Neuronal stem cell (in vitro differentiated cells): ENCODE measurements at regions not wholly inside any gene's neighbourhood (a gene's known extent, or its start where the extent isn't known, plus 50 kb on each side); places are given as distances from the start of the nearest gene placed in this dataset.
A peak's percentile ranks its signal among the peaks of the same experiment; 100 is the strongest.

Experiments used
- DNase-seq: peaks from one replicate; pipeline ENCODE4 v3.0.0-alpha.2; 2013; ENCODE audit warnings: low spot score
- H2AFZ ChIP-seq: one replicate; pipeline ENCODE4 v1.6.1; 2013; ENCODE audit warnings: mild to moderate bottlenecking, low read length, inconsistent platforms
- H2AK5ac ChIP-seq: 2 replicates; pipeline ENCODE4 v1.6.1; 2013; ENCODE audit warnings: low read depth, mild to moderate bottlenecking, inconsistent platforms, low read length, moderate library complexity, mixed read lengths
- H2BK120ac ChIP-seq: 2 replicates; pipeline ENCODE4 v1.6.1; 2013; ENCODE audit warnings: low read depth, mild to moderate bottlenecking, inconsistent platforms, low read length, moderate library complexity, mixed read lengths
- H2BK12ac ChIP-seq: one replicate; pipeline ENCODE4 v1.6.1; 2013; ENCODE audit warnings: low read length, inconsistent platforms
- H2BK15ac ChIP-seq: 2 replicates; pipeline ENCODE4 v1.6.1; 2013; ENCODE audit warnings: mild to moderate bottlenecking, low read length, inconsistent platforms, mixed read lengths
- H2BK5ac ChIP-seq: one replicate; pipeline ENCODE4 v1.6.1; 2013; ENCODE audit warnings: inconsistent platforms, mild to moderate bottlenecking, low read length, moderate library complexity
- H3K14ac ChIP-seq: one replicate; pipeline ENCODE4 v1.6.1; 2013; ENCODE audit warnings: low read length, inconsistent platforms
- H3K18ac ChIP-seq: 2 replicates; pipeline ENCODE4 v1.6.1; 2013; ENCODE audit warnings: low read length, inconsistent platforms
- H3K23ac ChIP-seq: 2 replicates; pipeline ENCODE4 v1.6.1; 2013; ENCODE audit warnings: low read depth, mild to moderate bottlenecking, mixed read lengths, low read length, inconsistent platforms; ENCODE audit not compliant: poor library complexity
- H3K27ac ChIP-seq: replicated peaks from 3 replicates; pipeline ENCODE4 v1.5.1; 2013; ENCODE audit warnings: low read length, inconsistent platforms
- H3K27me3 ChIP-seq, 3 experiments: 2 replicates each; pipeline ENCODE4 v1.6.1; 2013; ENCODE audit warnings: low read length in 3 of 3, mild to moderate bottlenecking in 2 of 3, inconsistent platforms in 1 of 3, low read depth in 1 of 3, mixed read lengths in 1 of 3, moderate library complexity in 1 of 3; ENCODE audit not compliant: control insufficient read depth in 3 of 3, insufficient read depth in 3 of 3
- H3K36me3 ChIP-seq, 2 donors: replicated peaks in 1 of 2; 2 replicates each; pipeline ENCODE4 v1.6.1; 2013; ENCODE audit warnings: low read length in 2 of 2; ENCODE audit not compliant: control insufficient read depth in 2 of 2, insufficient read depth in 2 of 2
- H3K4ac ChIP-seq: 2 replicates; pipeline ENCODE4 v1.6.1; 2013; ENCODE audit warnings: inconsistent platforms, mild to moderate bottlenecking, low read length, moderate library complexity
- H3K4me1 ChIP-seq, 2 donors: 1 replicate in 1 of 2; 2 replicates in 1 of 2; pipeline ENCODE4 v1.6.1; 2013; ENCODE audit warnings: low read length in 2 of 2, low read depth in 1 of 2; ENCODE audit not compliant: control insufficient read depth in 2 of 2, insufficient read depth in 1 of 2
- H3K4me2 ChIP-seq: one replicate; pipeline ENCODE4 v1.6.1; 2013; ENCODE audit warnings: mild to moderate bottlenecking, low read length, inconsistent platforms; ENCODE audit not compliant: insufficient read depth, poor library complexity, severe bottlenecking
- H3K4me3 ChIP-seq, 2 donors: 2 replicates each; pipeline ENCODE4 v1.5.1; 2013; ENCODE audit warnings: low read length in 2 of 2, mild to moderate bottlenecking in 2 of 2, inconsistent platforms in 1 of 2, moderate library complexity in 1 of 2
- H3K79me1 ChIP-seq: one replicate; pipeline ENCODE4 v1.6.1; 2013; ENCODE audit warnings: low read depth, mild to moderate bottlenecking, inconsistent platforms, low read length, moderate library complexity
- H3K9ac ChIP-seq: one replicate; pipeline ENCODE4 v1.6.1; 2013; ENCODE audit warnings: mild to moderate bottlenecking, low read depth, low read length, inconsistent platforms; ENCODE audit not compliant: poor library complexity
- H3K9me3 ChIP-seq, 2 donors: replicated peaks in 1 of 2; 2 replicates each; pipeline versions ENCODE3 to v1.6.1; 2013; ENCODE audit warnings: low read length in 2 of 2, mild to moderate bottlenecking in 2 of 2, inconsistent platforms in 1 of 2, low read depth in 1 of 2, mixed read lengths in 1 of 2, moderate library complexity in 1 of 2; ENCODE audit not compliant: control insufficient read depth in 2 of 2, insufficient read depth in 1 of 2
- H4K8ac ChIP-seq: one replicate; pipeline ENCODE4 v1.6.1; 2013; ENCODE audit warnings: low read depth, mild to moderate bottlenecking, inconsistent platforms, low read length, moderate library complexity
- H4K91ac ChIP-seq: one replicate; pipeline ENCODE4 v1.6.1; 2013; ENCODE audit warnings: low read length, low read depth, mild to moderate bottlenecking, inconsistent platforms; ENCODE audit not compliant: poor library complexity
- WGBS, 2 donors: extraction: QIAGEN DNeasy Blood & Tissue Kit; methylation state at CpG; one replicate each; pipeline ENCODE4 v1.1.7; 2013; ENCODE audit warnings: missing lambda C conversion rate in 2 of 2, mixed read lengths in 1 of 2; ENCODE audit not compliant: insufficient read length in 2 of 2, insufficient replicate concordance in 1 of 2; ENCODE audit errors: extremely low coverage in 2 of 2; 5-methylcytosine and 5-hydroxymethylcytosine counted together

- no peak overlapping the region for H2AK5ac ChIP-seq
- H3K4me1 ChIP-seq = peaks cover 0 to 2% of the 10 kb centered on the region in 2 donors
Measured at GRCh38 chr14:40855343-40855742, 751.3 kb upstream of the LRFN5 start.

GRCh38 chr14:40850191-40850590 lies 756.5 kb upstream of the LRFN5 start:
- no peak overlapping the region for H3K9ac ChIP-seq
- H3K27me3 ChIP-seq = no peaks in the 10 kb centered on the region
- no peak overlapping the region for H3K4me2 ChIP-seq
- no peak for DNase-seq
- no peak overlapping the region for H4K91ac ChIP-seq
- no peak overlapping the region for H2BK15ac ChIP-seq
- no peak overlapping the region for H3K4me3 ChIP-seq
- H3K4ac ChIP-seq = no peak overlapping the region
- H2BK12ac ChIP-seq = no peak overlapping the region
- H3K23ac ChIP-seq = no peak overlapping the region
- no peak overlapping the region for H2BK120ac ChIP-seq
- H3K4me1 ChIP-seq = no peaks in the 10 kb centered on the region
- H3K27ac ChIP-seq = no peak overlapping the region
- H4K8ac ChIP-seq = no peak overlapping the region
- H3K36me3 ChIP-seq = no peaks in the 10 kb centered on the region
- no peak overlapping the region for H2AK5ac ChIP-seq
- no peaks in the 10 kb centered on the region for H3K79me1 ChIP-seq
- H3K18ac ChIP-seq = no peak overlapping the region
- no peak overlapping the region for H2BK5ac ChIP-seq
- H3K14ac ChIP-seq = no peak overlapping the region
- H3K9me3 ChIP-seq = no peaks in the 10 kb centered on the region
- H2AFZ ChIP-seq = peak overlapping the region; percentile 37

More at GRCh38 chr14:40855343-40855742, 751.3 kb upstream of the LRFN5 start:
- H3K4ac ChIP-seq = no peak overlapping the region
- no peak overlapping the region for H3K27ac ChIP-seq
- H3K9ac ChIP-seq = no peak overlapping the region
- no peak for DNase-seq
- H3K18ac ChIP-seq = no peak overlapping the region
- no peak overlapping the region for H4K8ac ChIP-seq
- no CpG with 5 or more reads among the region's 6 CpGs for WGBS, 2 donors
- no peak overlapping the region for H3K14ac ChIP-seq
- no peak overlapping the region for H4K91ac ChIP-seq
- no peak overlapping the region for H3K4me3 ChIP-seq
- H2BK15ac ChIP-seq = no peak overlapping the region
- no peaks in the 10 kb centered on the region for H3K9me3 ChIP-seq
- no peaks in the 10 kb centered on the region for H3K79me1 ChIP-seq
- no peaks in the 10 kb centered on the region for H3K27me3 ChIP-seq
- no peak overlapping the region for H3K4me2 ChIP-seq
- H3K36me3 ChIP-seq = no peaks in the 10 kb centered on the region
- no peak overlapping the region for H2BK12ac ChIP-seq
- H2BK120ac ChIP-seq = no peak overlapping the region
- H2AFZ ChIP-seq = no peak overlapping the region
- no peak overlapping the region for H2BK5ac ChIP-seq
- no peak overlapping the region for H3K23ac ChIP-seq

GRCh38 chr14:40847480-40847879 lies 759.2 kb upstream of the LRFN5 start:
- H2BK12ac ChIP-seq = no peak overlapping the region
- H4K8ac ChIP-seq = no peak overlapping the region
- no peak overlapping the region for H2AFZ ChIP-seq
- no peaks in the 10 kb centered on the region for H3K27me3 ChIP-seq
- no peak overlapping the region for H3K18ac ChIP-seq
- no peak overlapping the region for H3K9ac ChIP-seq
- no peak overlapping the region for H4K91ac ChIP-seq
- peaks cover 0 to 4% of the 10 kb centered on the region in 2 donors for H3K4me1 ChIP-seq
- H2AK5ac ChIP-seq = no peak overlapping the region
- H2BK5ac ChIP-seq = no peak overlapping the region
- no peak overlapping the region for H3K27ac ChIP-seq
- H3K36me3 ChIP-seq = no peaks in the 10 kb centered on the region
- no peak overlapping the region for H3K23ac ChIP-seq
- no peak overlapping the region for H3K4ac ChIP-seq
- DNase-seq = no peak
- H3K4me2 ChIP-seq = no peak overlapping the region
- H2BK15ac ChIP-seq = no peak overlapping the region
- H3K9me3 ChIP-seq = no peaks in the 10 kb centered on the region
- no peak overlapping the region for H2BK120ac ChIP-seq
- H3K14ac ChIP-seq = no peak overlapping the region
- H3K4me3 ChIP-seq = no peak overlapping the region
- no peaks in the 10 kb centered on the region for H3K79me1 ChIP-seq

- no peak overlapping the region for H2BK5ac ChIP-seq
- H3K27ac ChIP-seq = no peak overlapping the region
- no peak overlapping the region for H3K18ac ChIP-seq
- no peak overlapping the region for H2BK120ac ChIP-seq
- DNase-seq = no peak
- H3K4me2 ChIP-seq = no peak overlapping the region
- no peaks in the 10 kb centered on the region for H3K79me1 ChIP-seq
- H2BK15ac ChIP-seq = no peak overlapping the region
- H3K4me3 ChIP-seq = no peak overlapping the region
- no peaks in the 10 kb centered on the region for H3K9me3 ChIP-seq
- H4K8ac ChIP-seq = no peak overlapping the region
- H3K27me3 ChIP-seq = no peaks in the 10 kb centered on the region
- H3K14ac ChIP-seq = no peak overlapping the region
- no peak overlapping the region for H2AK5ac ChIP-seq
- no peaks in the 10 kb centered on the region for H3K36me3 ChIP-seq
- no peak overlapping the region for H3K23ac ChIP-seq
- no peak overlapping the region for H3K9ac ChIP-seq
- H2BK12ac ChIP-seq = no peak overlapping the region
- H3K4me1 ChIP-seq = peaks cover 0 to 4% of the 10 kb centered on the region in 2 donors
- H4K91ac ChIP-seq = no peak overlapping the region
- H2AFZ ChIP-seq = no peak overlapping the region
- H3K4ac ChIP-seq = no peak overlapping the region
Measured at GRCh38 chr14:40842816-40843215, 763.9 kb upstream of the LRFN5 start.
